WERI-Rb-1 (cell line): ENCODE measurements at regions not wholly inside any gene's neighbourhood (a gene's known extent, or its start where the extent isn't known, plus 50 kb on each side); places are given as distances from the start of the nearest gene placed in this dataset.

ENCODE experiments used
- DNase-seq: peaks from one replicate; pipeline ENCODE4 v3.0.0-alpha.2; 2020
- H3K27ac ChIP-seq: fragments of 250-450 bp; sonication (Bioruptor Pico); 2 replicates; pipeline ENCODE4 v1.5.1; 2020; ENCODE audit warnings: mild to moderate bottlenecking, moderate library complexity
- H3K27me3 ChIP-seq: fragments of 250-450 bp; sonication (Bioruptor Pico); 2 replicates; pipeline ENCODE4 v1.5.1; 2021; ENCODE audit warnings: mild to moderate bottlenecking, low read depth, moderate library complexity; ENCODE audit not compliant: insufficient read depth, severe bottlenecking
- H3K36me3 ChIP-seq: fragments of 250-450 bp; sonication (Bioruptor Pico); 2 replicates; pipeline ENCODE4 v1.5.1; 2020; ENCODE audit warnings: mild to moderate bottlenecking, moderate library complexity
- H3K4me3 ChIP-seq: 2 replicates; pipeline ENCODE4 v1.5.1; 2011; ENCODE audit warnings: low read depth, mild to moderate bottlenecking, control low read depth, low read length
- H3K9me3 ChIP-seq: fragments of 250-450 bp; sonication (Bioruptor Pico); 2 replicates; pipeline ENCODE4 v1.5.1; 2021; ENCODE audit warnings: mild to moderate bottlenecking, moderate library complexity; ENCODE audit not compliant: severe bottlenecking
- TF ChIP-seq, protein P1 (sequence below): IDR thresholded peaks from 2 replicates; pipeline ENCODE4 v1.5.1; 2011; ENCODE audit warnings: low read depth, mild to moderate bottlenecking, control low read depth, inconsistent platforms, low read length

DNA sequence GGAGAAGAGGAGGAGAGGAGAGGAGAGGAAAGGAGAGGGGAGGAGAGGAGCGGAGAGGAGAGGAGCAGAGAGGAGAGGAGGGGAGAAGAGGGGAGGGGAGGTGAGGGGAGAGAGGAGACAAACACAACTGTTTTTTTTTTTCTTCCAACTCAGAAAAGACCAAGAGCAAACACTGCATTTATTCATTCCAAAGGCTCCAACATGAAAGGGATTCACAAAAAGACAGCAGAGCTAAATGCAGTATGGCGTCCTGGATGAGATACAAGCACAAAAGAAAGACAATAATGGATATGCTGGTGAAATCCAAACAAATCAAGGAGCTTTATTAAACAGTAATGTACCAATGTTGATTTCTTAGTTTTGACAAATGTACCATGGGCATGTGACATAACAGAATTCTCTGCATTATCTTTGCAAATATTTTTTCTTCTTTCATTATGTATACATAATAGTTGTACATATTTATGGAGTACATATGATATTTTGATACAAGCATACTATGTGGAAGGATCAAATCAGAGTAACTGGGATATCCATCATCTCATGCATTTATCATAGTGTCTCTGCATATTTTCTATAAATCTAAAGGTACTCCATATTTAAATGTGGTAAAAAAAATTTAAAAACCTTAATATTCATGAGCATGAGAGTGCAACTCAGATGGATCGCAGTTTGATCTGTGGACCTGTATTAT, 204.6 kb downstream of the CBLN4 start:
- DNase-seq: no peak
- H3K4me3 ChIP-seq: no peak overlapping the region
- TF ChIP-seq, protein P1, sequence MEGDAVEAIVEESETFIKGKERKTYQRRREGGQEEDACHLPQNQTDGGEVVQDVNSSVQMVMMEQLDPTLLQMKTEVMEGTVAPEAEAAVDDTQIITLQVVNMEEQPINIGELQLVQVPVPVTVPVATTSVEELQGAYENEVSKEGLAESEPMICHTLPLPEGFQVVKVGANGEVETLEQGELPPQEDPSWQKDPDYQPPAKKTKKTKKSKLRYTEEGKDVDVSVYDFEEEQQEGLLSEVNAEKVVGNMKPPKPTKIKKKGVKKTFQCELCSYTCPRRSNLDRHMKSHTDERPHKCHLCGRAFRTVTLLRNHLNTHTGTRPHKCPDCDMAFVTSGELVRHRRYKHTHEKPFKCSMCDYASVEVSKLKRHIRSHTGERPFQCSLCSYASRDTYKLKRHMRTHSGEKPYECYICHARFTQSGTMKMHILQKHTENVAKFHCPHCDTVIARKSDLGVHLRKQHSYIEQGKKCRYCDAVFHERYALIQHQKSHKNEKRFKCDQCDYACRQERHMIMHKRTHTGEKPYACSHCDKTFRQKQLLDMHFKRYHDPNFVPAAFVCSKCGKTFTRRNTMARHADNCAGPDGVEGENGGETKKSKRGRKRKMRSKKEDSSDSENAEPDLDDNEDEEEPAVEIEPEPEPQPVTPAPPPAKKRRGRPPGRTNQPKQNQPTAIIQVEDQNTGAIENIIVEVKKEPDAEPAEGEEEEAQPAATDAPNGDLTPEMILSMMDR: no peak
- H3K27ac ChIP-seq: no peak overlapping the region
- H3K36me3 ChIP-seq: no peaks in the 10 kb centered on the region
- no peaks in the 10 kb centered on the region for H3K9me3 ChIP-seq
- H3K27me3 ChIP-seq: peaks cover 54% of the 10 kb centered on the region

DNA sequence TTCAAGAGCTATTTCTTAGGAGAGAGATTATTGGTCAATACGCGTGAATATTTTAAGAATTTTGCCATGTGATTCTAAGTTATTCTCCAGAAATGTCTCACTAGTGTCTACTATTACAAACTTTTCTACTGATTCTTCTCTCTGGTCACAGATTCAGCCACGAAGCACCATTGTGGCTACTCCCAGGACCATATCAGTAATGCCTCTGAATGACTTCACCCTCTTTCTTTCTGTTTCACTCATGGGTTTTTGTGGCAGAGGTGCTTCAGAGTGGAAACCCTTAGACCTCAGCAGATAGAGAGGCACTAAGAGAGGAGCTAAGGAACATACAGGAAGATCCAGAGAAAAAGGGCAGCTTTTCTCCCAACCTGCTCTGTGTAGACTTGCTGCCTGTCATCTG, 211.3 kb downstream of the CBLN4 start:
- no peak for DNase-seq
- TF ChIP-seq, protein P1: no peak

DNA sequence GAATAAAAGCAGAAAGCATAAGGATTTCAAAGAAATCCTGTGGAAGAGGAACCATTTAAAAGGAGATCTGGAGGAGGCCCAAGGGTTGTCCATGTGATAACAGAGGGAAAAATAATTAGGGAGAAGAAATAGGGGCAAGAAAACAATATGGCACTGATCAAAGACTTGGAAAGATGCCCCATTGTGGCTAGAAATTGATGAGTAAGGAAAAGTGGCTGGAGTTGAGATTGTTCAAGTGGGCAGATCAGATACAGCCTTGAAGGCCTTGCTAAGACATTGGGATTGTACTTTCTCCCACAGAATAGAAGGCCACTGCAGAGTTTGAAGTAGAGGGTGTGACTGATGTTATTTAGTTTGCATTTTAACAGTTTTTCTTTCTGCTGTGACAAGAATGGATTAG, 213.3 kb downstream of the CBLN4 start:
- no peak for DNase-seq
- H3K27me3 ChIP-seq: peaks cover 56% of the 10 kb centered on the region
- no peak overlapping the region for H3K27ac ChIP-seq
- TF ChIP-seq, protein P1: no peak
- no peak overlapping the region for H3K4me3 ChIP-seq
- no peaks in the 10 kb centered on the region for H3K9me3 ChIP-seq
- H3K36me3 ChIP-seq: no peaks in the 10 kb centered on the region

More for the DNA sequence above, 211.3 kb downstream of the CBLN4 start:
- no peaks in the 10 kb centered on the region for H3K9me3 ChIP-seq
- H3K27ac ChIP-seq: no peak overlapping the region
- peaks cover 57% of the 10 kb centered on the region for H3K27me3 ChIP-seq
- H3K36me3 ChIP-seq: no peaks in the 10 kb centered on the region
- no peak overlapping the region for H3K4me3 ChIP-seq

DNA sequence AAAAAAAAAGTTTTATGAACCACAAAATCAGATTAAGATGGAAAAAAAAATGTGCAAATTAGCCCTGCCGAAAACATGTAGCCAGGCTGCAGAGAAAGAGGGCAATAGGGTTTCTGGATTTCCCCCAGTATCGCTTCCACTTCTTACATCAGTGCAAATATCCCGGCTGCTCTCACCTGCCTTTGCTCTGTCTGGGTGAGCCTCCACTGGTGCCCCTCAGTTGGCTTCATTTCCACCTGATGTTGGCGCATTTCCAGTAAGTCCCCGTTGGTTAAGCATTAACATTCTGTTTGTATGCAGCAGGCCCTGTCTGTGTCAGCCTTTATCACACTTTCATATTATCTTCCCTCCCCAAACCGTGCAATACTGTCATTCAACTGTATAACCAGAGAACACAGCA, 215.1 kb downstream of the CBLN4 start:
- TF ChIP-seq, protein P1: no peak
- no peaks in the 10 kb centered on the region for H3K36me3 ChIP-seq
- no peak for DNase-seq
- no peak overlapping the region for H3K27ac ChIP-seq
- H3K27me3 ChIP-seq: peaks cover 52% of the 10 kb centered on the region
- no peaks in the 10 kb centered on the region for H3K9me3 ChIP-seq
- no peak overlapping the region for H3K4me3 ChIP-seq

DNA sequence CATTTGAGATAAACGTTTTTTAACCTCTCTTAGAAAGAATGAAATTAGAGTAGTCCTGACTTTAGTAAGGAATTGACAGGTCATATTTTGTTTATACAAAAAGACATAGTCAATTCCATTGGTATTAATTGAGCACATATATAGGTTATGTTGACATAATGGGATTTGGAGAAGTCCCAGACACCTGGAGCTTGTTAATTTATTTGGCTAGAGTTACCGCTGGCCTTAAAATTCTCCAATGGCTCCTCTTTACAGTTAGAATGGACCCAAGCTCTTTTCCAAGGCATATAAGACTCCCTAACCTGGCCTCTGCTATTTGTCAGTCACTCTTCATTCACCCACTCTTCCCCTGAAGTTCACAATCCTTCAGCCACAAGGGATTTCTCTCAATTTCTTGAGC, 221.3 kb downstream of the CBLN4 start:
- Histone ChIP-seq H3K27me3 (peaks cover 47% of the 10 kb centered on the region), H3K9me3 (no peaks in the 10 kb centered on the region), H3K36me3 (no peaks in the 10 kb centered on the region), H3K27ac (no peak overlapping the region), H3K4me3 (no peak overlapping the region)
- TF ChIP-seq, protein P1: no peak
- DNase-seq: no peak

DNA sequence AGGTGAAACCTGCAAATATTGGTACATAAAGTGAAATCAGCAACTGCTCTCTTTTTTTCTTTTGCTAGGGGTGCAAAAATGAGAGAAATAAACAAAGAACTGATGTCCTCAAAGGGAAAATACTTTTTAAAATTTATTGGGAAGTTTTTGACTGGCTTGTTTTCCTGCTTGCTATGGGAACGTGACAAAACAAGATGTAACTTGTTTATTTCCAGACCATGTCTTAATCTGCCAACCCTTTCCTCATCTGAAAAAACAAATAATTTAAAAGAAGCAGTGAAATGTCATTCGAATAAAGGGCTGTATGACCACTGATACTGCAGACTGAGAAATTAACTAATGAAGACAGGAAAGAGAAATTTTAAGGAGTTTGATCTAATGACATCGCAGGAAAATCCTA, 221.9 kb downstream of the CBLN4 start:
- H3K27ac ChIP-seq: no peak overlapping the region
- H3K9me3 ChIP-seq: no peaks in the 10 kb centered on the region
- no peak overlapping the region for H3K4me3 ChIP-seq
- H3K36me3 ChIP-seq: no peaks in the 10 kb centered on the region
- TF ChIP-seq, protein P1: no peak
- H3K27me3 ChIP-seq: peaks cover 42% of the 10 kb centered on the region
- no peak for DNase-seq
